HAP-1 (cell line): ENCODE measurements at regions not wholly inside any gene's neighbourhood (a gene's known extent, or its start where the extent isn't known, plus 50 kb on each side); places are given as distances from the start of the nearest gene placed in this dataset.
A peak's percentile ranks its signal among the peaks of the same experiment; 100 is the strongest.
"Not testable (repeated sequence)": the region's sequence is repeated elsewhere in the genome, so short reads cannot be mapped to it uniquely, and the experiment has no call there.

Experiments used
- DNase-seq, 2 experiments: peaks; one replicate each; pipeline ENCODE4 v3.0.0-alpha.2; 2016 to 2020; ENCODE audit warnings: low spot score in 2 of 2
- H3K27me3 ChIP-seq: fragments of 250-450 bp; sonication (Bioruptor Pico); 2 replicates; pipeline ENCODE4 v1.5.1; 2020; ENCODE audit warnings: low read depth, mild to moderate bottlenecking, moderate library complexity
- H3K36me3 ChIP-seq: fragments of 250-450 bp; sonication (Bioruptor Pico); replicated peaks from 2 replicates; pipeline ENCODE4 v1.5.1; 2020; ENCODE audit warnings: mild to moderate bottlenecking
- H3K4me1 ChIP-seq: fragments of 250-450 bp; sonication (Bioruptor Pico); 2 replicates; pipeline ENCODE4 v1.5.1; 2020; ENCODE audit warnings: mild to moderate bottlenecking
- H3K4me3 ChIP-seq: fragments of 250-450 bp; sonication (Bioruptor Pico); 2 replicates; pipeline ENCODE4 v1.5.1; 2020; ENCODE audit warnings: mild to moderate bottlenecking, moderate library complexity
- H3K9me3 ChIP-seq: fragments of 250-450 bp; sonication (Bioruptor Pico); 2 replicates; pipeline ENCODE4 v1.5.1; 2020; ENCODE audit warnings: mild to moderate bottlenecking, moderate library complexity
- in situ Hi-C: fragments of 300-500 bp; cut with MboI; formaldehyde crosslinking; loops from 3 replicates; pipeline ENCODE4 v1.14.3; 2020; ENCODE audit warnings: low sequenced_read_pairs, inconsistent platforms, mixed read lengths

DNA sequence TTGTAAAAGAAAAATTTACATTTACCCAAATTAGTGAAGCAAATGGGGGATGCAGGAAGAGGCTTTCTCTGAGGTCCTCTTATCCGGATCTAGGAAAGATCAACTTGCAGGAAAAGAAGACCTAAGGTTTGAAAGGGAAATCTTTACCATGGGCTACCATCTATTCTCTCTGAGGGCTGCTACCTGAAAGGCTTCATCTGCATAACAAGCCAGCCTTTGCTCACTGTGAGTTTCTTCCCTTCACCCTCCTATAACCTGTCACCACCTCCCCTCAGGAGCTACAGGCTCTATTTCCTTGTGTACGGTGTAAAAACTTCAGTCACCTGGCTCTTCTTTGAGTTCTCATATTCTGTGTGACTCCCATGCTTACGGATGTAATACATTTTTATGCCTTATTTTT, 118.6 kb upstream of the BEND4 start:
- Histone ChIP-seq H3K27me3 (no peaks in the 10 kb centered on the region), H3K4me1 (peaks cover 2% of the 10 kb centered on the region; the same call in 1 of the 2 replicates), H3K4me3 (no peak overlapping the region), H3K9me3 (no peaks in the 10 kb centered on the region), H3K36me3 (no peaks in the 10 kb centered on the region)
- no peak for DNase-seq
- in situ Hi-C loops, result no loop called here

DNA sequence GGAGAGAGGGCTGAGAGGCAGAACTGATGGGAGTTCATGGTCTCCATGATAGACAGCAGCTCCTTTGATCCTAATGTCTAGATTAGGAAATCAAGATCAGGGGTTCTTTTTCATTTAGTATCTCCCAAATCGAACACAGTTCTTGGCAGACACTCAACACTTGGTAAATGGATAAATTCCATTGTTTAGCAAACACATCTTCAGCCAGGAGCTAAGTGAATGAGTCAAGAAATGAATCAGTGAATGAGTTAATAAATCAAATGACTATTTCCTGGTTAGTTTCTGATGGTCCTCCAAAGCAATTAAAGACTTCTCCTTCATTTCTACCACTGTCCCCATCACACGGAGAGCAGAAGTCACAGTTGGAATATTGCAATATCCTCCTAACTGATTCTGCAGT, 120.0 kb upstream of the SHISA3 start:
- in situ Hi-C loops, result no loop called here
- DNase-seq, result no peak
- no peaks in the 10 kb centered on the region for H3K36me3 ChIP-seq
- H3K27me3 ChIP-seq, result no peaks in the 10 kb centered on the region
- H3K4me1 ChIP-seq, result peaks cover 5% of the 10 kb centered on the region
- H3K4me3 ChIP-seq, result no peak overlapping the region
- H3K9me3 ChIP-seq, result no peaks in the 10 kb centered on the region

DNA sequence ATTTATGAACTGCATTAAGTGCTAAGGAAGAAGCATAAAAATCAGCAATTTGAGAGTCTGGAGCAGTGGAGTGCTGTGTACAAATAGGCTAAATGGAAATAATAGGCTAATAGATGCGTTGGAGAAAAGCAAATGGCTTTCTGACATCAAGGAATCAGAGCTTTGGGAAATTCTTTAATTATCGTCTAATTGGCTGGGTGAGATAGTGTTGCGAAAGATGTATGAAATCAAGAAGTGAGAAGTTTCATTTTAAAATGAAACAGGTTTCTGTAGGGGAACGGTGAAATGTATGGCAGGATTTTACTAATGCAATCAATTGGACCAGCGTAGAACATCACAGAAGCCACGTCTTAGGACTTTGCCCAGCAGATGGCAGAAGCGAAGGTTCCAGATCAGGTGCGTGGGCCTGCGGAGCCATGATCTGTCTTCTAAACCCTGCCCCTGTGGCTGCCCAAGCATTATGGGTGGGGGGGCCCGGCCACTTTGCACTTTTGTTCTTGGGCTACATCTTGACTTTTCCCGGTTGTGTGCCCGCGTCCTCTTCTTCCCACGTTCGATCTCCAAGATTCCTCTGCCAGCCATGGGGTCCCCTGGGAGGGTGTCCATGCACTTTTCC, 118.5 kb upstream of the SHISA3 start:
- DNase-seq, result no peak
- in situ Hi-C loops, result no loop called here
- H3K4me1 ChIP-seq, result peaks cover 10% of the 10 kb centered on the region
- H3K27me3 ChIP-seq, result no peaks in the 10 kb centered on the region
- no peaks in the 10 kb centered on the region for H3K36me3 ChIP-seq
- H3K4me3 ChIP-seq, result no peak overlapping the region
- H3K9me3 ChIP-seq, result no peaks in the 10 kb centered on the region

DNA sequence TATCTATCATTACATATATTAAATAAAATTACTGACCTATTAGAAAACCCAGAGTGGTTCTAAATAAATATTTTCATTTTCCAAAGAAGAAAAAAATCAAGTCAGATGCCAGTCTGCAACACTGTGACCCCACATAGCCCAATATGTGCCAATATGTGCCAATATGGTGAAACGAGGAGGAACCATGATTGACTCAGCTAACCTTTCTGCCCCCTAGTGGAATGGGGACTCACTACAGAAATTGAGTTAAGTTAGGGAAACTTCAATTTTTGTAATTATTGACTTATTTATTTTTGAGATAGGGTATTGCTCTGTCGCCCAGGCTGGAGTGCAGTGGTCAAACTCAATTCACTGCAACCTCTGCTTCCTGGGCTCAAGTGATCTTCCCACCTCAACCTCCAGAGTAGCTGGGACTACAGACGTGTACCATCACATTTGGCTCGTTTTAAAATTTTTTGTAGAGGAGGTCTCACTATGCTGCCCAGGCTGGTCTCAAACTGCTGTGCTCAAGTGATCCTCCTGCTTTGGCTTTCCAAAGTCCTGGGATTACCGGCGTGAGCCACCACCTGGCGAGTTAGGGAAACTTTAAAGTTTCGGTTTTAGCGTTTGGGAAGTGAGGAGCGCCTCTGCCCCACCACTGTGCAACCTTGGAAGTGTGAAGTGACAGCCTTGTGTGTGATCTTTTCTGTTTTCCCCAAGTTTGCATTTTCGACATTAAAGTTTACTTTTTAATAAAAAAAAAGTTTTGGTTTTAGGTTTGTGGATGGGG, 116.8 kb upstream of the SHISA3 start:
- in situ Hi-C loops, result loop anchor here (5.0 to 10.0 kb wide), 2 partner anchors 114 to 242 kb away; partner anchors contain the start of gene SHISA3
- Histone ChIP-seq H3K4me3 (no peak overlapping the region), H3K36me3 (no peaks in the 10 kb centered on the region), H3K9me3 (no peaks in the 10 kb centered on the region), H3K27me3 (no peaks in the 10 kb centered on the region), H3K4me1 (peaks cover 10% of the 10 kb centered on the region)
- DNase-seq, result peak in 1 of 2 experiments; percentile 68

DNA sequence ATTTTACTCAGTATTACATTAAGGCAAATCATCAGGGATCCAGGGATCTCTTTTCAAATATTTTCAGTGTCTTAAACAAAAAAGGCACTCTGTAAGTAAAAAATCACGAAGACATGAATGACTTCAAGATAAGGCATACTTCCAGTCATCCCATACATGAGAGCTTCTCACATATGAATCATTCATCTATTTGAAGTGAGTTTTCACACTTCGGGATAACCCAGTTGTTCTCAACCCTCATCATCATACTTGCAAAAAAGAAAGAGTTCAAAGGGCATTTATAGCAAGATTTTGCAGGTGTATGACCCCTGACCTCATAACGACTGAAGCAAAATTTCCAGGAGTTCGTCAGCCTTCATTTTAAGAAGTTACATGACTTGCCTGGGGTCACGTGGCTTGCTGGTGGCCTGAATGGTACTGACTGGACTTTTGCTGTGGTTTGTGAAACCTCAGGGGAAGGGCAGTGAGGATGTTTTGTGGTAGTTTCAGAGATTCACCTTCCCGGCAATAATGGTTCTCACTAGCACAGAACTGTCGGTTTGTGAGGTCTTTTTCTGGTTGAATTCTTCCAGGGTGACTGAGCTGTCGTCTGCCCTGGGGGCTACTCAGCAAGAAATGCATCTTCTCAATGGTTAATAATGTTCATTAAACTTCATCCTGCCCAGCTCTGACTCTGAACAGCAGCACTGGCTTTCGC, 115.8 kb upstream of the SHISA3 start:
- Histone ChIP-seq H3K36me3 (no peaks in the 10 kb centered on the region), H3K4me3 (no peak overlapping the region), H3K9me3 (no peaks in the 10 kb centered on the region), H3K27me3 (no peaks in the 10 kb centered on the region), H3K4me1 (peaks cover 10% of the 10 kb centered on the region)
- in situ Hi-C loops, result loop anchor here (5.0 to 10.0 kb wide), 2 partner anchors 113 to 241 kb away; partner anchors contain the start of gene SHISA3
- no peak for DNase-seq

DNA sequence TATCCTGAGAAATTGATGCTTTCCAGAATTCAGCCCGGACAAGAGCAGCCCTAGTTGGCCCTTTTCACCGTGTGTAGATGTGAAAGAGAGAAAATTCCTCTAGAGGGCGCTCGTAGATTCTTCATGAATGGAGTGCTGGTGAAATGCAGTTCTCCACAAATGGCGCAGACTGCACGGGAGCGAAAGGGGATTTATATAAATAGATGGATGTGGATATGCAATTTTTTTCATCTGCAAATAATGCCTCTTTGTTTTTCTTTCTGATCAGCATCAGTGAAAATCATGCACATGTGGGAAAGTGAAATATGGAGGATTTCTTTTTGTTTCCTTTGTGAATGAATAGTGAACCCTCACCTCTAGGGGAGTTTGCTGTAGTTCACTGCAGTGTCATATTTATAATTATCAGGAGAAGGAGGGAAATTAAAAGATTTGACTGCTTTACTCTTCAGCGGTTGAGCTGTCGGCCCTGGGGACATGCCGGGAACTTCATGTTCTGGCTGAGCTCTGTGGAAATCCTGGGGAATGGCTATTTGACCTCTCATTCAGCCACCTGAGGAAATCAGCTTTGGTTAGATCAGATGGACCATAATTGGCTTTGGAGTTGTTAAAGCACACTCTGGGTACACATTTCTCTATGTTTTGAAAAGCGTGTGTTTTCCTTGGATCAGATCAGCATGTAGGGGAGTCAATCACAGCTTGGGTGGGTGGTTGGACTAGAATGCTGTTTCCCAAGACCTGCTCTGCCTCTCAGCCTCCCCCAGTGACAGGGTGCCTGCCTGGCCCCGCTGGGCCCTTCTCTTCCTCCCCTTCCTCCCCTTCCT, 115.0 kb upstream of the SHISA3 start:
- peak; percentile 83 to 86 for DNase-seq
- Histone ChIP-seq H3K27me3 (no peaks in the 10 kb centered on the region), H3K36me3 (no peaks in the 10 kb centered on the region), H3K4me1 (peaks cover 10% of the 10 kb centered on the region), H3K4me3 (no peak overlapping the region), H3K9me3 (no peaks in the 10 kb centered on the region)
- in situ Hi-C loops, result loop anchor here (5.0 to 10.0 kb wide), 2 partner anchors 113 to 240 kb away; partner anchors contain the start of gene SHISA3

DNA sequence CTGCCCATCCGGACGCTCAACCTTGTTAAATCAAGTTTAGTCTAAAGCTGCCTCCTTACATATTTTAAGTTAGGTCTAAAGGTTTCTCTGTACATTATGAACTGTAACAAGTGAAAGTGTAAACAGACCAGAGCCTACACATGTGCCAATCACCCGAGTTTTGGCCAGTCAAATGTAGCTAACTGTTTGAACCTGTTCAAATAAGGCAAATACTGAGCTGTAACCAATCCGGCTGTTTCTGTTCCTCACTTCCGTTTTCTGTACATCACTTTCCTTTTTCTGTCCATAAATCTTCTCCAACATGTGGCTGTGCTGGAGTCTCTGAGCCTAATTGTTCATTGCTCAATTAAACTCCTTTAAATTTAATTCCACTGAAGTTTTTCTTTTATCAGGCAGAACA, 113.3 kb upstream of the SHISA3 start:
- no peak for DNase-seq
- in situ Hi-C loops, result loop anchor here (5.0 to 10.0 kb wide), 2 partner anchors 111 to 238 kb away; partner anchors contain the start of gene SHISA3
- no peaks in the 10 kb centered on the region for H3K36me3 ChIP-seq
- no peaks in the 10 kb centered on the region for H3K27me3 ChIP-seq
- no peak overlapping the region for H3K4me3 ChIP-seq
- peaks cover 10% of the 10 kb centered on the region for H3K4me1 ChIP-seq
- no peaks in the 10 kb centered on the region for H3K9me3 ChIP-seq

DNA sequence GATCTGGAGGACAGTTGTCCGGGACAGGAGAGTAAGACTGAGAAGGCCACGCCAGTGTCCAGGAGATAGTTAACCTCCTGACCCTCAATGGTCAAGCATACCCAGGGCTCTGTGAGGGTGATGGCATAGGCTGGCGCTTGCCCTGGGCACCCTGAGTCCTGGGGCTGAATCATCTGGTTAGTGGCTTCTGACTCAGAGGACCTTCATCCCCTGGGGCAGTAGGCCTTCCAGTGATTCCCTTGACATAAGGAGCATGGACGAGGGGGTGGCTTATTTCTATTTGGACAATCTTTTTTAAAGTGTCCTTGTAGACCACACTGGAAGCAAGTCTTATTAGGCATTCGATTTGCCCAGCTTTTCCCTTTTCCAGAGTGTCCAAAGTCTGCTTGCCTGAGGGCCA, 108.4 kb upstream of the SHISA3 start:
- DNase-seq, H3K27me3 ChIP-seq, H3K9me3 ChIP-seq, H3K36me3 ChIP-seq, H3K4me3 ChIP-seq: not testable (repeated sequence)
- peaks cover 22% of the 10 kb centered on the region for H3K4me1 ChIP-seq
- in situ Hi-C loops, result loop anchor here (10.0 kb wide), 1 partner anchor 106 kb away; the partner anchor contains the start of gene SHISA3

DNA sequence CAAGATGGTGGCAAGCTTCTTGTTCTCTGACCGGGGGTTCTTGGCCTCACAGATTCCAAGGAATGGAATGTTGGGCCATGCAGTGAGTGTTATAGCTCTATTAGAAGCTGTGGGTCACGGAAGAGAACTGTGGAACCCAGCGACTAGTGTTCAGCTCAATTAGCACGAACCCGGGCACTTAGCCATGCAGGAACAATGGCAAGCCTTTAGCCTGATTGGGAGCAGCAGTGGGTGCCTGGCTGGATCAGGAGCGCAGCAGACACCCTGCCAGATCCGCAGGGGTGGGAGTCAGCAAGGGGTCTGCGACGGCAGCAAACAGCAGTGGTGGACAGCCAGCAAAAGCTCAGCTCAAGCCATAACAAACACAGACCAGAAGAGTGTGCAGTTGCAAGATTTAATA, 105.1 kb upstream of the SHISA3 start:
- H3K36me3 ChIP-seq, H3K4me3 ChIP-seq, H3K9me3 ChIP-seq, in situ Hi-C loops, H3K27me3 ChIP-seq, DNase-seq: not testable (repeated sequence)
- peaks cover 42% of the 10 kb centered on the region for H3K4me1 ChIP-seq

DNA sequence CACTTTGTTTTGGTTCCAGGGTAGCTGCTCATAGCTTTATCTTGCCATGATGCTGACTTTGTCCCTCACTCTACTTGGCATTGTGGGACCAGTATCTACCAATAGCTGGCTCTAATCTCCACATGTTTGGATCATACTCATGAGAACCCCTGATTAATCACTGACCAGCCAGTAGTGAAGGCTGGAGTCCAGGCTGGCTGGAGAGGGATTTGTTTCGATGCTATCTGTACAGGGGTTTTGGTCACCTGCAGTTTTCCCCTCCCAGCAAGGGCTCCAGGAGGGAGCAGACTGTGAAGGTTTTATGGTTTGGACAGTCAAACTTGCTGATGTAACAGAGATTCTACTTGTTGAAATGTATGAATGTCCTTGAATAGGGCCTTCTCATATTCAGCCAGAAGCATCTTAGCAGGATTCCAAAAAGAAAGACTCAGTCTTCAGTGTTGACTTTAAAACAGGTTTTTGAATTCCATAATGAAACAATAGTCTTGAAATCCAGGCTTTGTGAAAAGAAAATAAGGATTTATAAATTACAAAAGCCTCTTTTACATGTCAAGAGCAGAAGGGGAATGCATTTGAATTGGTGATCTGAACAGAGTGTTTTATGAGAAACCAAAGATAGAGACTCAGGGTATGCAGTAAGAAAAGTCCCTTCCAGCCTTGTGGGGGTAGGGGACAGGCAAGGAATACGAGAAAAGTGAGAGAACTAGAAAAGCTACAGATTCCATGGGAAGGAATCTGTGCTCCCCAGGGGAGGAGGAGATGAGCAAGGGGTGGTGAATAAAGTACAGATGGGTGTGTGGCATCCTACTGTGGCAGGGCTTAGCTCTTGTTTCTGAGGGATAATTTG, 103.1 kb upstream of the SHISA3 start:
- in situ Hi-C loops, result no loop called here
- peak; percentile 88 to 100 for DNase-seq
- Histone ChIP-seq H3K4me1 (peaks cover 47% of the 10 kb centered on the region), H3K9me3 (no peaks in the 10 kb centered on the region), H3K4me3 (no peak overlapping the region), H3K27me3 (no peaks in the 10 kb centered on the region), H3K36me3 (no peaks in the 10 kb centered on the region)

DNA sequence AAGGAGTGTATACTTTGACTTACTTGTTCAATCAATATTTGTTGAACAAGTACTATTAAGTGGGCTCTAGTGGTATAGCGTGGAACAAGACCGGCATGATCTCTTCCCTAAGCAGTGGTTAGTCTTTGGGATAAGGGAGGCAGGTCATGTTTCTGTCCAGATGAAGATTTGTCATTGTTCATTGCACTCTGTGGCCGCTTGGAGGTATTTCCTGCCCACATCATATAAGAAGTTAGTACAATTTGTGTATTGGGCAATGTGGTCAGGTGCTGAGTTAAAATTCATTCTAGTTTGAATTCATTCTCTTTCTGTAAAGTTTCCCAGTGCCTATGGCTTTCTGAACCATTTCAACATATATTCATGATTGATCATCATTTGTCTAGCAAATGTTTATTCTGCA, 101.1 kb upstream of the SHISA3 start:
- no peaks in the 10 kb centered on the region for H3K36me3 ChIP-seq
- H3K4me3 ChIP-seq, result no peak overlapping the region
- H3K27me3 ChIP-seq, result no peaks in the 10 kb centered on the region
- DNase-seq, result no peak
- peaks cover 50% of the 10 kb centered on the region for H3K4me1 ChIP-seq
- in situ Hi-C loops, result no loop called here
- no peaks in the 10 kb centered on the region for H3K9me3 ChIP-seq

DNA sequence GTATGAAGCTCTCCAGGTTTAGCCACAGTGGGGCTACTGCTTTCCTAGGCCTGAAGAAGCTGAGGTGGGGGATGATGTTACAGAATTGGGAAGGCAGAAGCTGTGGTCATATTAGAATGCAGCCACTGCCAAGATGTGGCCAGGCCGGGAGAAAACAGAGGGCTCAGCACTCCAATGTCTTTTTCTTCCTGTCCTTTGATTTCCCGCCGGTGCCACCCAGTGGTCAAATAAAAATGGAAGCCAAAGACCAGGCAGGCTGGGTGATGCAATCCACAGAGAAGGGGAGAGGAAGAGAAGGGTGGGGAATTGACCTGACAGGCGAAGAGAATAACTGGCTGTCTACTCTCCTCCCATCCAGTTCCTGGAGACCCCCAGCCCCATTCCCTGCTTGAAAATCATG, 94.9 kb upstream of the SHISA3 start:
- Histone ChIP-seq H3K4me1 (peaks cover 23% of the 10 kb centered on the region), H3K4me3 (no peak overlapping the region), H3K27me3 (no peaks in the 10 kb centered on the region), H3K9me3 (no peaks in the 10 kb centered on the region), H3K36me3 (no peaks in the 10 kb centered on the region)
- DNase-seq, result peak; percentile 83 to 86
- in situ Hi-C loops, result no loop called here
